Adrenal gland (tissue), 9 donors: ENCODE measurements at regions not wholly inside any gene's neighbourhood (a gene's known extent, or its start where the extent isn't known, plus 50 kb on each side); places are given as distances from the start of the nearest gene placed in this dataset.

Source experiments
- DNase-seq, 7 donors: peaks; one replicate each; pipeline ENCODE4 v3.0.0-alpha.2; 2019 to 2020
- H3K27ac ChIP-seq, 5 donors: fragments of 200-600 bp; sonication (generic) in 4 of 5; 1 replicate in 3 of 5; 2 replicates in 2 of 5; pipeline versions ENCODE4 v1.5.1 to v1.8.0; 2016 to 2020; ENCODE audit warnings: mild to moderate bottlenecking in 1 of 5
- H3K27me3 ChIP-seq: fragments of 200-600 bp; 2 replicates; pipeline ENCODE4 v1.8.0; 2021
- H3K36me3 ChIP-seq, 2 donors: fragments of 200-600 bp; replicated peaks in 1 of 2; 1 replicate in 1 of 2; 2 replicates in 1 of 2; pipeline versions ENCODE4 v1.5.1 to v1.8.0; 2018 to 2022
- H3K4me1 ChIP-seq, 2 donors: fragments of 200-600 bp; replicated peaks in 1 of 2; 1 replicate in 1 of 2; 2 replicates in 1 of 2; pipeline versions ENCODE4 v1.5.1 to v1.8.0; 2018 to 2021
- H3K4me3 ChIP-seq, 4 donors: fragments of 200-600 bp; sonication (generic) in 3 of 4; one replicate each; pipeline ENCODE4 v1.5.1; 2016 to 2018
- H3K9me3 ChIP-seq, 3 donors: fragments of 200-600 bp; sonication (generic) in 1 of 3; replicated peaks in 1 of 3; 1 replicate in 2 of 3; 2 replicates in 1 of 3; pipeline versions ENCODE4 v1.5.1 to v1.8.0; 2016 to 2021
- CTCF ChIP-seq, 6 experiments: fragments of 450-650 bp in 4 of 6; fragments of 200-600 bp in 2 of 6; sonication (generic) in 1 of 6; IDR thresholded peaks; 1 replicate in 5 of 6; 2 replicates in 1 of 6; pipeline versions ENCODE4 v1.5.1 to v1.8.0; 2016 to 2021; ENCODE audit warnings: antibody characterized with exemption in 6 of 6, mild to moderate bottlenecking in 2 of 6, moderate library complexity in 1 of 6
- POLR2A ChIP-seq, 2 donors: fragments of 450-650 bp; IDR thresholded peaks; one replicate each; pipeline ENCODE4 v1.6.1; 2017; ENCODE audit warnings: antibody characterized with exemption in 2 of 2, mild to moderate bottlenecking in 2 of 2, moderate library complexity in 1 of 2
- WGBS, 4 donors: extraction: QIAGEN DNeasy Blood & Tissue Kit in 2 of 4; methylation state at CpG; one replicate each; pipeline versions ENCODE4 v1.1.5 to v1.1.7; 2013 to 2017; 5-methylcytosine and 5-hydroxymethylcytosine counted together
- intact Hi-C, 2 donors: fragments of 100-400 bp; cut with DNase I; formaldehyde crosslinking; loops; one replicate each; pipeline versions ENCODE4 v1.14.1 to v1.15.0; 2022 to 2023
- donor health status: healthy with polysubstance abuse.
- donor health status: Bipolar disorder and iron deficiency.
- donor health status: DM: yes; HTN: yes; CAD: no.
- donor health status: DM: no; HTN: no; CAD: no.
- donor health status: DM: no; HTN: no; CAD: no.

DNA sequence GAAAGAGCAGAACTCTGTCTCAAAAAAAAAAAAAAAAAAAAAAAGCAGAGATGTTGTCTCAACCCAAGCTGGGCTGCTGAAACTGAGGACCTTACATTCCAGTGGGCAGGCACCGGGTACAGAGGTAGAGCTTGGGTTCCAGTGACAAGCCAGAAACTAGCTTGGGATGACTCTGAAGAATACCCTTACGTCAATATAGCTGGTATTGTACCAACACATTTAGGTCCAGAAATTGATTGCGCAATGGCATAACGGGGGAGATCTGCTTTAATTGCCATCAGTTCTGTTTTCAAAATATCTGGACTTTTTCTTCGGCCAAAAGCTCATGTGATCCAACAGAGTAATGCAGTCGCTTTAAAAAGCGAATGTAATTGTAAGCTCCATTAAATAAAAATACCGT is 103.1 kb upstream of the UBL3 start:
- H3K4me3 ChIP-seq: no peak overlapping the region
- no peaks in the 10 kb centered on the region for H3K4me1 ChIP-seq
- H3K36me3 ChIP-seq: no peaks in the 10 kb centered on the region
- intact Hi-C loops: no loop called here
- H3K27me3 ChIP-seq: no peaks in the 10 kb centered on the region
- TF ChIP-seq CTCF (IDR thresholded peaks at IDR 0.05): no peak
- no peak for TF ChIP-seq POLR2A (IDR thresholded peaks at IDR 0.05)
- no peak overlapping the region for H3K27ac ChIP-seq
- WGBS, 4 donors: 72 to 84% (median 80%) methylated on average over 8 of the region's 8 CpGs
- H3K9me3 ChIP-seq: no peaks in the 10 kb centered on the region
- DNase-seq: no peak

- TF ChIP-seq POLR2A (IDR thresholded peaks at IDR 0.05) (no peak), CTCF (IDR thresholded peaks at IDR 0.05) (no peak)
These were observed 101.8 kb upstream of the UBL3 start for GRCh38 chr13:29952245-29952644.

DNA sequence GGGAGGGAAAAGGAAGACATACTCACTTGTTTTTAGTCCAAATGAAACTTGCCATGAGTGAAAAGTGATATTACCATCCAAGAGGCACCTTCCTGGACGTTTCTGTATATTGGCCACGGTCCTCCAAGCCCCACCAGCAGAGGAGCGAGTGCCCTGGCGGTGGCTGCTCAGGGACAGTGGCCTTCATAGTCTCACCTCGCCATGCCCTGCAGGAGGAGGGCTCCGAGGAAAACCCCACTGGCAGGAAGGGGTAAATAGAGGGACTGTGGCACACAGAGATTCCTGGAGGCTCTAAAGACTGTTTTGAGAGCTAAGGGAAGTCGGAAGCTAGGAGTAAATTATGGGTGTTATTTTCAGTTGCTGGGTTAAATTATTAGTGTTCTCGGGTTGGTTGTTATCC is 98.4 kb upstream of the UBL3 start:
- DNase-seq: no peak
- no peak overlapping the region for H3K4me3 ChIP-seq
- TF ChIP-seq CTCF (IDR thresholded peaks at IDR 0.05) (no peak), POLR2A (IDR thresholded peaks at IDR 0.05) (no peak)
- H3K4me1 ChIP-seq: peaks cover 0 to 3% of the 10 kb centered on the region in 2 donors
- intact Hi-C loops: no loop called here
- H3K27ac ChIP-seq: no peak overlapping the region
- H3K9me3 ChIP-seq: no peaks in the 10 kb centered on the region
- no peaks in the 10 kb centered on the region for H3K27me3 ChIP-seq
- no peaks in the 10 kb centered on the region for H3K36me3 ChIP-seq
- WGBS, 4 donors: 74 to 85% (median 82%) methylated on average over 7 to 8 of the region's 8 CpGs

More at GRCh38 chr13:29952245-29952644, 101.8 kb upstream of the UBL3 start:
- 79 to 92% (median 89%) methylated on average over 4 of the region's 4 CpGs for WGBS, 4 donors
- Histone ChIP-seq H3K27ac (no peak overlapping the region), H3K36me3 (no peaks in the 10 kb centered on the region), H3K9me3 (no peaks in the 10 kb centered on the region), H3K4me3 (no peak overlapping the region), H3K27me3 (no peaks in the 10 kb centered on the region), H3K4me1 (no peaks in the 10 kb centered on the region)
- no peak for DNase-seq
- intact Hi-C loops: no loop called here

DNA sequence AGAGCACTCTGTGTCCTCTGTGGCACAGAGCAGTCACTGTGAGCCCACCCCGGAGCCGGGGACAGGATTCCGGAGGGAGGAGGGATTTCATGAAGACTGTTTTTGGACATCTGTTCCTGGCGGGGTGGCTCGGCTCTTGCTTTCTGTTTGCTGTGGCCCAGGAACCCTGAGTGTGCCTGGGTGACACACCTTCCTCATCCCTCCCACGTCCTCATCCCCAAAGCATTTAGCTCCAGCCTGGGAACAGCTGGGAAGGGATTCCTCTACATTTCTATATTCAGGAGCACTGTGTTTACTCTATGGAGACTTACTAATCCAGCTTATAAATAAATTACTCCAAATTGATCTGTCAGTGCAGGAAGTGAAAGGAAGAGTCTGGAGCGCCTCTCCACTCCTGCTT is 97.8 kb upstream of the UBL3 start:
- DNase-seq: no peak
- TF ChIP-seq CTCF (IDR thresholded peaks at IDR 0.05) (no peak), POLR2A (IDR thresholded peaks at IDR 0.05) (no peak)
- Histone ChIP-seq H3K4me3 (no peak overlapping the region), H3K36me3 (no peaks in the 10 kb centered on the region), H3K9me3 (no peaks in the 10 kb centered on the region), H3K27me3 (no peaks in the 10 kb centered on the region), H3K27ac (no peak overlapping the region), H3K4me1 (peaks cover 0 to 3% of the 10 kb centered on the region in 2 donors)
- 68 to 84% (median 81%) methylated on average over 5 to 7 of the region's 7 CpGs for WGBS, 4 donors
- intact Hi-C loops: no loop called here
